Natural killer cell treated with Interleukin-12 subunit alpha and Interleukin-12 subunit beta and Interleukin-15 and Interleukin-18, amount 100 ng/mL, for 72 hours (primary cell): ENCODE measurements at regions not wholly inside any gene's neighbourhood (a gene's known extent, or its start where the extent isn't known, plus 50 kb on each side); places are given as distances from the start of the nearest gene placed in this dataset.

Experiments used
- ATAC-seq, 2 donors: fragments of 150-1000 bp; cut with Tn5 transposase in 1 of 2; sonication (Bioruptor Pico), chemical (Tn5 transposase) in 1 of 2; 2 replicates each; pipeline ENCODE4 v1.10.0; 2021
- DNase-seq: peaks from one replicate; pipeline ENCODE4 v3.0.0; 2022; ENCODE audit warnings: low spot score
- H3K27ac Mint-ChIP-seq, 2 donors: 1 replicate in 1 of 2; 2 replicates in 1 of 2; pipeline ENCODE4 v1.8.0; 2022; ENCODE audit warnings: mixed read lengths in 2 of 2, mild to moderate bottlenecking in 1 of 2, moderate library complexity in 1 of 2
- H3K27me3 Mint-ChIP-seq, 2 donors: 1 replicate in 1 of 2; 2 replicates in 1 of 2; pipeline ENCODE4 v1.8.0; 2022; ENCODE audit warnings: mixed read lengths in 2 of 2
- H3K36me3 Mint-ChIP-seq: one replicate; pipeline ENCODE4 v1.8.0; 2022; ENCODE audit warnings: mixed read lengths
- H3K4me1 Mint-ChIP-seq, 2 donors: 1 replicate in 1 of 2; 2 replicates in 1 of 2; pipeline ENCODE4 v1.8.0; 2022; ENCODE audit warnings: low read depth in 2 of 2, mixed read lengths in 2 of 2, mild to moderate bottlenecking in 1 of 2
- H3K4me3 Mint-ChIP-seq: one replicate; pipeline ENCODE4 v1.8.0; 2022; ENCODE audit warnings: mixed read lengths
- H3K9me3 Mint-ChIP-seq: 2 replicates; pipeline ENCODE4 v1.8.0; 2022; ENCODE audit warnings: mixed read lengths

DNA sequence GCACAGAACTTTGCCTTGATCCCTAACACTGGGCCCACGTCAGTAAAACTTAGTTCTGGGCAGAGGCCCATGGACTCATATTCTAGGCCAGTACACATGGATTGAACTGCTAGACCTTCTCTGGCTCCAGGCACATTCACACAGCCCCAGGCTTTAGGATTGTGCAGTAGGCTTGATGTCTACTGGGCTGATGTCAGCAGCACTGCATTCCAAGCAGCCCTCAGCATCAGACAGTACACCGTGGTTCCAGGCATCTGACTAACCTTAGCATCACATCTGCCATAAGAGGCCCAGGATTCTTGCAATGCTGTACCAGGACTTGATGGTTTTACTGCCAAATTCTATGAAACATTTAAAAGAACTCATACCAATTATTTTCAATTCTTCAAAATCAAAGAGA, 301.9 kb downstream of the CCER1 start:
- Mint-ChIP-seq H3K9me3 (peaks cover 3% of the 10 kb centered on the region), H3K4me3 (no peak overlapping the region), H3K27me3 (no peaks in the 10 kb centered on the region), H3K36me3 (no peaks in the 10 kb centered on the region), H3K4me1 (no peaks in the 10 kb centered on the region), H3K27ac (no peak overlapping the region)
- ATAC-seq = no peak
- no peak for DNase-seq

DNA sequence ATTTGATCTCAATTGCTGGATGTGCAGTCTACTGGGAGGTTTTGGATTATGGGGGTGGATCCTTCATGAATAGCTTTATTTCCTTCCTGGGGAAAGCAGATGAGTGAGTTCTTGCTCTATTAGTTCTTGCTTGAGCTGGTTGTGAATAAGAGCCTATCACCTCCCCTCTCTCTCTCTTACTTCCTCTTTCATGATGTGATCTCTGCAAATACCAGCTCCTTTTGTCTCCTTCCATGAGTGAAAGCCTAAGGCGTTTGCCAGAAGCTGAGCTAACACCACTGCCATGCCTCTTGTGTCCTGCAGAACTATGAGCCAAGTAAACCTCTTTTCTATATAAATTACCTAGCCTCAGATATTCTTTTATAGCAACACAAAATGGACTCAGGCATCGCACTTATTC, 302.7 kb downstream of the CCER1 start:
- H3K9me3 Mint-ChIP-seq = peaks cover 3% of the 10 kb centered on the region
- H3K27ac Mint-ChIP-seq = no peak overlapping the region
- no peaks in the 10 kb centered on the region for H3K4me1 Mint-ChIP-seq
- H3K27me3 Mint-ChIP-seq = no peaks in the 10 kb centered on the region
- no peak for DNase-seq
- H3K4me3 Mint-ChIP-seq = no peak overlapping the region
- no peaks in the 10 kb centered on the region for H3K36me3 Mint-ChIP-seq
- ATAC-seq = no peak

DNA sequence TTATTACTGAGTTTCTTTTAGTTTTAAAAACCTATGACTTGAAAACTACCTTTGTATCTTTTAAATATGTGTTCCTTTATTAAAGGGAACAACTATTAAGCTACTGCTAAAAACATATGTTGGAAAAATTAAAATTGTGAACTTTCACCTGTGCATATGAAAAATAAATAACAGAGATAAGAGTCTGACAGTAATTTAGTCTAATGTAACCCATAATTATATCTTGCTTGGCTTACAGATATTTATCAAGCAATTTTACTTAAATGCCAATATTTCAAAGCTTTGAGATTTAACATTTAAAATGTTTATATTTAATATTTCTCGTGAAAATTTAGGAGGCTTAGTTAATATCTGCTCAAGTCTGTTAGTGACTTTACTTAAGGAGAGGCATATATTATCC, 309.8 kb downstream of the CCER1 start:
- no peak overlapping the region for H3K27ac Mint-ChIP-seq
- no peak overlapping the region for H3K4me3 Mint-ChIP-seq
- no peaks in the 10 kb centered on the region for H3K27me3 Mint-ChIP-seq
- peaks cover 5% of the 10 kb centered on the region for H3K9me3 Mint-ChIP-seq
- ATAC-seq (no peak), DNase-seq (no peak)
- H3K36me3 Mint-ChIP-seq = no peaks in the 10 kb centered on the region
- no peaks in the 10 kb centered on the region for H3K4me1 Mint-ChIP-seq

DNA sequence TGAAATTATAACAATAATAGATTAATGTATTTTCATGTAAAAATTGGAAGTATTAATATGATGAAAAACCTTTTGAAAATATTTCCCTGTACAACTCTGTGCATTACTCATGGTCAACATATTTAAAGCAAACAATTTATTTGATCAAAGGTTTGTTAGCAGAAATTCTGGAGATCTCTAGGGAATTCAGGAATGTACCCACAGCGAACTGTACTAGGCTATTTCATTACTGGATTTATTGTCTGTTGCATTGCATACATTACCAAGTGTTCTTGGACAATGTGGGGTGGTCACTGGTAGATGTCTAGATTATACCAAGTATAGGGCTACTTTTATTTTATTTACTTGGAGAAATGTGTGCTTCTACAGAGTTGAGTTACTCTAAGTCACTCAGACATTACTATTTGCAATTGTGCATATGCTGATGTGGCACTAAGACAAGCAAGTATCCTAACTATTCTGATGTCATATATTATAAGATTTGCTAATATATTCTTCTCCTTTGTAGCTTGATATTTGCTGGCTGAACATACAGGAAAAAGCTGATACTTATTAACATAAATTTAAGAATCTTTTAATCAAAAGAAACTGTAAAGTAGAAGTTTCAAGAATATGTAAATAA, 323.3 kb downstream of the CCER1 start:
- H3K4me1 Mint-ChIP-seq = no peaks in the 10 kb centered on the region
- H3K4me3 Mint-ChIP-seq = no peak overlapping the region
- H3K27ac Mint-ChIP-seq = no peak overlapping the region
- ATAC-seq (no peak), DNase-seq (no peak)
- H3K9me3 Mint-ChIP-seq = peaks cover 14% of the 10 kb centered on the region
- H3K36me3 Mint-ChIP-seq = no peaks in the 10 kb centered on the region
- H3K27me3 Mint-ChIP-seq = no peaks in the 10 kb centered on the region

DNA sequence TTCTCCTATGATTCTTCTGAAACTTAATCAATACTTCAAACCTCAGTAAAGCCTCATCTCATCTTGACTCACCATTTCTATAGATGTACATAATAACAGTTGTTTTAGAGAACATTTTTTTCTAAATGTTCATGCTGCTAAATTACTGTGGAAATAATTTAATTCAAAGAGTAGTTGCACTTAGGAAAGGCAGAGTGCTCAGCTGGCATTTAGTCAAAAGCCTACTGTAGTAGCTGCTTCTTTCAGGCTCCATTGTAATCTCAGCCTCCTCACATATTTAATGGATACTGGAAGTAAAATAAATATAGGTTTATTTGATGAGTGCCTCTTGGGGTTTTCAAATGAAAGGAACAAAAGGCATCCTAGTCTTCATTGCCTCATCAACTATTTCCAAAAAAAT, 325.0 kb downstream of the CCER1 start:
- H3K27ac Mint-ChIP-seq = no peak overlapping the region
- DNase-seq = no peak
- H3K4me3 Mint-ChIP-seq = no peak overlapping the region
- peaks cover 15% of the 10 kb centered on the region for H3K9me3 Mint-ChIP-seq
- no peak for ATAC-seq
- no peaks in the 10 kb centered on the region for H3K4me1 Mint-ChIP-seq
- no peaks in the 10 kb centered on the region for H3K27me3 Mint-ChIP-seq
- H3K36me3 Mint-ChIP-seq = no peaks in the 10 kb centered on the region

DNA sequence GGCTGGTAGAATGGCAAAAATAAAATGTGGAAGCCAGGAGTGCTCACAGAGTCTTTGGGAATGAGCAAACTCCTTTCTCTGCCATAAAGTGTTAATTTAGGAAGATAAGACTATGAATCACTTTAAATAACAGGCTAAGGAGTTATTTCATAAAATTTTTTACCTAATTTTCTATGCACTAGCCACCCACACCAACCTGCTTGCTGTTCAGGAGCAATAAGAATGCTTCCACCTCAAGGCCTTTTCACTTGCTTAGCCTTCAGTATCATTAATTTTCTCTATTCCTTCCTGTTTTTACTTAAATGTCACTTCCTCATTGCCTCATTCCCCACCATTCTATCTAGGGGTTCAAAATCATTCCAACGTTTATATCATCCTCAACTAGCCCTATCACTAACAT, 326.8 kb downstream of the CCER1 start:
- H3K9me3 Mint-ChIP-seq = peaks cover 13% of the 10 kb centered on the region
- no peaks in the 10 kb centered on the region for H3K36me3 Mint-ChIP-seq
- no peak overlapping the region for H3K4me3 Mint-ChIP-seq
- no peak overlapping the region for H3K27ac Mint-ChIP-seq
- no peaks in the 10 kb centered on the region for H3K27me3 Mint-ChIP-seq
- ATAC-seq = no peak
- H3K4me1 Mint-ChIP-seq = no peaks in the 10 kb centered on the region
- no peak for DNase-seq

DNA sequence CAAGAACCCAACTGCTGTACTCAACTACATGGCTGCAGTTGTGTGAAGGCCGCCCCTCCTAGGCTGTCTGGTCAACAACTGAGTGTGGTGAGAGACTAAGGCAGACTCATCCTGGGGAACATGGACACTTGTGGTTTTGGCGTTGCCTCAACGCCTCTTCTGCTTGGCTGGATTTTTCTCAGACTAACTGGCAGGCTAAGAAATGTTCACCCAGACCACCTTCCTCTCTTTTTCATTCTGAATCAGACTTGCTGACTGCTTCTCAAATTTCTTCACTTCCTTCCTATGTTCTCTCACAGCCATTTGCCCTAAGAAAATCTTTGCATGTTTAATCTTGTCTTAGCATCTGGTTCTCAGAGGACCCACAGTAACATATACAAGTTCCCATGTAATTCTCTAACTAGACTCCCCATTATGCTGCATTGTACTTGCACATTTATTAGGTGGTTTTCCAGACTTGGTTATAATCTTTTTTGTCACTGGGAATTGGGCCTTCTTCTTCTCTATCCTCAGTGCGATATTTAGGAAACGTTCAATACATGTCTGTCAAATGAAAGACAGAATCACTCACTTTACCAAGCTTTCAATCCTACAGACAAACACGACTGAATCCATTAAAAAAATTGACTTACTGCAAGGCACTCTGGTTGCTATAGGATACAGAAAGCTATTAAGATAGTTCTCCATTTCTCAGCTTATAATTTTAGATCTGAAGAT, 327.6 kb downstream of the CCER1 start:
- DNase-seq = no peak
- ATAC-seq = no peak
- Mint-ChIP-seq H3K27ac (no peak overlapping the region), H3K4me3 (no peak overlapping the region), H3K4me1 (no peaks in the 10 kb centered on the region), H3K9me3 (peaks cover 11% of the 10 kb centered on the region), H3K36me3 (no peaks in the 10 kb centered on the region), H3K27me3 (no peaks in the 10 kb centered on the region)

DNA sequence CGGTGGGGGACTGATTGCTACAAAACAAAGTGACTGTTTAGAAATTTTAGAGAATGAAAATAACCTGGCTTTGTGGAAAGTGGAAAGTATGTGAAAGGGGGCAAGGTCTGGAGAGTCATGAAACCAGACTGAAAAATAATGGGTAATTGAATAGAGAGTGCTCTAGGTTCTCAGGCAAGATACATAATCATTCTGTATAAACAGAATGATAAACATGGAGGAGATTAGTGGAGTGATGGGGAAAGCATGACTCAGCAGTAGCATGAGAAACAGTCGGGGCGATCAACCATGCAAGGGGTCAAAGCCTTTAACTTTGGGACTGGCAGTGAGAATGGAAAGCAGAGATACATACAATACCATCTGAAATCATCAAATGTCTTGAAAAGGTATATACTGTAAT, 332.5 kb downstream of the CCER1 start:
- Mint-ChIP-seq H3K4me3 (no peak overlapping the region), H3K36me3 (no peaks in the 10 kb centered on the region), H3K27me3 (no peaks in the 10 kb centered on the region), H3K27ac (no peak overlapping the region), H3K4me1 (no peaks in the 10 kb centered on the region), H3K9me3 (peaks cover 10% of the 10 kb centered on the region)
- ATAC-seq (no peak), DNase-seq (no peak)

DNA sequence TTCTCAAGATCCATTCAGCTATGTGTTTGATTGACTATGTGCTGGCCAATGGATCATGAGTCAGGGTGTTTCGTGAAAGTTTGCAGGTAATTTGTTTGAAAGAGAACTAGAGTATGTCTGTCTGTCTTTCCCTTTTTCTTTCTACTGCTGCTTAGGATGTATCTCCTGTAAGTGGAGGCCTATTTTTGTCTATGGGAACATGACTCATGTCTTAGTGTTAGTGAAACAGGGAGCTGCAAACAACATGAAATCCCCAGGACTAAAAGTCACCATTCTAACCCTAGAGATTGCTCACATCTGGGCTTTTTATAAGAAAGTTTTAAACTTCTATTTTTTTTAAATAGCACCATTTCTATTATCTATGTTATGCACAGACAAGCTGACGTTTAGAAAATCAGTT, 333.0 kb downstream of the CCER1 start:
- DNase-seq (no peak), ATAC-seq (no peak)
- H3K9me3 Mint-ChIP-seq = peaks cover 7% of the 10 kb centered on the region
- H3K4me1 Mint-ChIP-seq = no peaks in the 10 kb centered on the region
- H3K36me3 Mint-ChIP-seq = no peaks in the 10 kb centered on the region
- H3K27me3 Mint-ChIP-seq = no peaks in the 10 kb centered on the region
- no peak overlapping the region for H3K4me3 Mint-ChIP-seq
- H3K27ac Mint-ChIP-seq = no peak overlapping the region

DNA sequence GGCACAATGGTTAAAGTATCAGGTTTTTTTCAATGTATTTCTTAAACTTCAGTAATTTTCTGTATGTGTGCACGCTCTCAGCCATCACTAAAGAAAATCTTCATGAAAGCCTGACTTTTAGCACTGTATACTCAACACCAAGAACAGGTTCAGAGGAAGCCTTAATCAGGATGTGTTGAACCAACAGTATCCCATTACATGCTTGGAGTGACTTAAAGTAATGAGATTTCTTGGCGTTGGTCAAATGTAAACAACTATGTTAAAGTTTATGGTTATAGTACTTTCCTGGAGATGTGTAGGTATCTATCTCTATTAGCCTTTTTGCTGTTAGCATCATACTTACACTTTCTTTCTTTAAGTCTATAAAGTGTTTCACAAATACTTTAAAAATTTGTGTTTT, 335.0 kb downstream of the CCER1 start:
- no peak for ATAC-seq
- no peak overlapping the region for H3K27ac Mint-ChIP-seq
- peaks cover 6% of the 10 kb centered on the region for H3K9me3 Mint-ChIP-seq
- no peaks in the 10 kb centered on the region for H3K36me3 Mint-ChIP-seq
- no peaks in the 10 kb centered on the region for H3K4me1 Mint-ChIP-seq
- no peak overlapping the region for H3K4me3 Mint-ChIP-seq
- H3K27me3 Mint-ChIP-seq = no peaks in the 10 kb centered on the region
- no peak for DNase-seq

DNA sequence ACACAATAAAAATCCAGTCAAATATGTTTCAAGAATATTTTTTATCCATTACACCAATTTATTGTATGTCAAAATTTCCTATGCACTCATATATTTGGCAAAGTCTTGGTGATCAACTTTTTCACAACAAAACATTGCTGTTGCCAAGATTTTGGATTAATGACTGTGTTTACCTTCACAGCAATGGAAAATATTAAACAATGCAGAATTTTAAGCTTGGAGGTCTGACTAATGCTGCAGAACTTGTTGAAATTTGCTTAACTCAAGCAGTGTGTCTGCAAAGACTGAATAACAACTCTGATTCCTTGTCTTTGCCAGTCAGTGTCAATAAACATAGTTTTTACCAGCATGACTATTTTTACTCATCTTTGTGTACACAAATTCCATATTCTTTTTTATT, 336.4 kb downstream of the CCER1 start:
- peaks cover 6% of the 10 kb centered on the region for H3K9me3 Mint-ChIP-seq
- DNase-seq (no peak), ATAC-seq (no peak)
- H3K27me3 Mint-ChIP-seq = no peaks in the 10 kb centered on the region
- no peaks in the 10 kb centered on the region for H3K4me1 Mint-ChIP-seq
- H3K27ac Mint-ChIP-seq = no peak overlapping the region
- H3K36me3 Mint-ChIP-seq = no peaks in the 10 kb centered on the region
- no peak overlapping the region for H3K4me3 Mint-ChIP-seq

DNA sequence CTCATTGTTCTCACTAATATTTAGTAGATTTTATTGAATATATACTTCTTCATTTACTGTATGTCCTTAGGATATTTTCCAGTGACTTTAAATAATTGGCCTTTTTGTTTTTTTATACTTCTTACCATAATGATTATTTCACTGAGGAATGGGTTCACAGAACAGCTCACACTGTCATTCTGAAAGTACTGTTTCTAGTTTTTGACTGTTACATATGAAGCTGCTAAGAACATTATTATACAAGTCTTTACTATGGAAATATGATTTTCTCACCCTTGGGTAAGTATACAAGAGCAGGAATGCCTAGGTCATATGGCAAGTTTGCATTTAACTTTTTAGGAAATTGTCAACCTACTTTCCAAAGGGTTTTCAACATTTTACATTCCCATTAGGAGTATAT, 343.1 kb downstream of the CCER1 start:
- DNase-seq (no peak), ATAC-seq (no peak)
- Mint-ChIP-seq H3K36me3 (no peaks in the 10 kb centered on the region), H3K4me1 (no peaks in the 10 kb centered on the region), H3K4me3 (no peak overlapping the region), H3K9me3 (peaks cover 9% of the 10 kb centered on the region), H3K27ac (no peak overlapping the region), H3K27me3 (no peaks in the 10 kb centered on the region)

DNA sequence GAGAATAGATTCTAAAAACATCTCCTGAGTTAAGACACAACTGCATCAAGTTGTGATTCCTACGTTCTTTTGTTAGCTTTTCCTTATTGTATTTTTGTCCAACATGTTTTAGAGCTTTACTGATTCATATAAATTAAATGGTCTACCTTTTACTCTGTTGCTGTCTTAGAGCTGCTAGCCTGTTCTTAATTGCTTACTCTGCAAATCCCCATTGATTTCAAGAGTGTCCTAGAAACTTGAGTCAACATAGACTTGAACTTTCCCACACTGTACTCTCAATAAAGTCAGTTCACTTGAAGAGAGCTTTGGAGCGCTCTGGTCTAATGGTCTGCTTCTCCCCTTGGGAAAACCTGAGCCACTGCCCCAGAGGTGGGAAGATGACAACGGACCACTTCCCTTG, 343.9 kb downstream of the CCER1 start:
- peak in 1 of 2 donors; percentile 15 for ATAC-seq
- no peaks in the 10 kb centered on the region for H3K4me1 Mint-ChIP-seq
- no peak for DNase-seq
- H3K36me3 Mint-ChIP-seq = no peaks in the 10 kb centered on the region
- peaks cover 9% of the 10 kb centered on the region for H3K9me3 Mint-ChIP-seq
- no peak overlapping the region for H3K4me3 Mint-ChIP-seq
- H3K27me3 Mint-ChIP-seq = no peaks in the 10 kb centered on the region
- H3K27ac Mint-ChIP-seq = no peak overlapping the region

DNA sequence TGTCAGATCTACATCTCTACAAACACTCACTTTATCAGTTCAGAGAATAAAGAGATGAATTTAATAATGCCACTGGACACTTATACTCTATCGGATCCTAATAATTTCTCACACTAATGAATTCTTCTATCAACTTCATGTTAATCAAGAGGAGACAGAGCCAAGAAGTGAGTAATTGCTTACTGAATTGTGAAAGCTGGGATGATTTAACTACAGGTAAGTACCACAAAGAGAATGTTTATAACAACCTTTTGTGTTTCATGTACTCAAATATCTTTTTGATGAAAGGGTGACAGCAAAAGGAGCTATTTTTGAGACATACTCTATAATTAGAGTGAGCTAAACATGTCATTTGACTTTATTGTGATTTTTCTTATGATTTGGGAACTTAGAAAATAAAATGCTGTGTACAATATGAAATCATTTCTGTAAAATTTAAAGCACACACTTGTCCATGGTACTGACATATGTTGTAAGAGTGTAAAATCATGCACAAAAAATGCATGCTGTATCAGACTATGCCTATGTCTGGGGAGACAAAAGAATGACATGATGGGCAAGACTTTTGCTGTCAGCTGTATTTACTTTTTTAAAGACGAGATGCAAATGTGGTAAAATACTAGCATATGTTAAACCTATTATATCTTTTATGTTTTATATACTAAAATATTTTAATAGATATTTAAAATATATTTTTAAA, 361.2 kb downstream of the CCER1 start:
- no peak overlapping the region for H3K4me3 Mint-ChIP-seq
- no peaks in the 10 kb centered on the region for H3K36me3 Mint-ChIP-seq
- no peaks in the 10 kb centered on the region for H3K9me3 Mint-ChIP-seq
- ATAC-seq (no peak), DNase-seq (no peak)
- no peak overlapping the region for H3K27ac Mint-ChIP-seq
- no peaks in the 10 kb centered on the region for H3K4me1 Mint-ChIP-seq
- H3K27me3 Mint-ChIP-seq = no peaks in the 10 kb centered on the region
